ENCODE measurements at regions not wholly inside any gene's neighbourhood (a gene's known extent, or its start where the extent isn't known, plus 50 kb on each side); places are given as distances from the start of the nearest gene placed in this dataset.

DNA sequence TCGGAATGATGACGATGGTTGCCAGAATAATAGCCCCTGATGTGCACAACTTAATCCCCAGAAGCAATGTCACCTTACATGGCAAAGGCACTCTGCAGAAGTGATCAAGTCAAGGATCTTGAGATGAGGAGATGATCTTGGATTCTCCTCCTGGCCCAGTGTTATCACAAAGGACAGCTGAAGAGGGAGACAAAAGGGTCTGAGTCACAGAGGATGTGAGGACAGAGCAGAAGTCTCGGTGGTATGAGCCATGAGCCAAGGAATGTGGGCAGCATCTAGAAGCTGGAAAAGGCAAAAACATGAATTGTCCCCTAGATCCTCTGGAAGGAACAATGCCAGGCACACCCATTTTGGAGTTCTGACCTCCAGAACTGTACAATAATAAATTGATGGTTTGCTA is 358.5 kb downstream of the MYCN start:
- TF ChIP-seq EP300 (IDR thresholded peaks at IDR 0.05), result no peak
- TF ChIP-seq, protein P1, sequence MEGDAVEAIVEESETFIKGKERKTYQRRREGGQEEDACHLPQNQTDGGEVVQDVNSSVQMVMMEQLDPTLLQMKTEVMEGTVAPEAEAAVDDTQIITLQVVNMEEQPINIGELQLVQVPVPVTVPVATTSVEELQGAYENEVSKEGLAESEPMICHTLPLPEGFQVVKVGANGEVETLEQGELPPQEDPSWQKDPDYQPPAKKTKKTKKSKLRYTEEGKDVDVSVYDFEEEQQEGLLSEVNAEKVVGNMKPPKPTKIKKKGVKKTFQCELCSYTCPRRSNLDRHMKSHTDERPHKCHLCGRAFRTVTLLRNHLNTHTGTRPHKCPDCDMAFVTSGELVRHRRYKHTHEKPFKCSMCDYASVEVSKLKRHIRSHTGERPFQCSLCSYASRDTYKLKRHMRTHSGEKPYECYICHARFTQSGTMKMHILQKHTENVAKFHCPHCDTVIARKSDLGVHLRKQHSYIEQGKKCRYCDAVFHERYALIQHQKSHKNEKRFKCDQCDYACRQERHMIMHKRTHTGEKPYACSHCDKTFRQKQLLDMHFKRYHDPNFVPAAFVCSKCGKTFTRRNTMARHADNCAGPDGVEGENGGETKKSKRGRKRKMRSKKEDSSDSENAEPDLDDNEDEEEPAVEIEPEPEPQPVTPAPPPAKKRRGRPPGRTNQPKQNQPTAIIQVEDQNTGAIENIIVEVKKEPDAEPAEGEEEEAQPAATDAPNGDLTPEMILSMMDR (IDR thresholded peaks at IDR 0.05), result no peak
- no peak for TF ChIP-seq POLR2A (IDR thresholded peaks at IDR 0.05)
- TF ChIP-seq POLR2AphosphoS5 (IDR thresholded peaks at IDR 0.05), result no peak
- no peaks in the 10 kb centered on the region for H3K36me3 ChIP-seq
- H3K9me3 ChIP-seq, result no peaks in the 10 kb centered on the region
- no peak overlapping the region for H3K27ac ChIP-seq
- peaks cover 11% of the 10 kb centered on the region for H3K27me3 ChIP-seq
- no peaks in the 10 kb centered on the region for H3K4me1 ChIP-seq
- H3K4me3 ChIP-seq, result no peak overlapping the region
- WGBS, 2 donors (ENCODE audit: low coverage in 1 of 2), result 84 to 87% methylated on average over 3 of the region's 3 CpGs
- ATAC-seq, result no peak

DNA sequence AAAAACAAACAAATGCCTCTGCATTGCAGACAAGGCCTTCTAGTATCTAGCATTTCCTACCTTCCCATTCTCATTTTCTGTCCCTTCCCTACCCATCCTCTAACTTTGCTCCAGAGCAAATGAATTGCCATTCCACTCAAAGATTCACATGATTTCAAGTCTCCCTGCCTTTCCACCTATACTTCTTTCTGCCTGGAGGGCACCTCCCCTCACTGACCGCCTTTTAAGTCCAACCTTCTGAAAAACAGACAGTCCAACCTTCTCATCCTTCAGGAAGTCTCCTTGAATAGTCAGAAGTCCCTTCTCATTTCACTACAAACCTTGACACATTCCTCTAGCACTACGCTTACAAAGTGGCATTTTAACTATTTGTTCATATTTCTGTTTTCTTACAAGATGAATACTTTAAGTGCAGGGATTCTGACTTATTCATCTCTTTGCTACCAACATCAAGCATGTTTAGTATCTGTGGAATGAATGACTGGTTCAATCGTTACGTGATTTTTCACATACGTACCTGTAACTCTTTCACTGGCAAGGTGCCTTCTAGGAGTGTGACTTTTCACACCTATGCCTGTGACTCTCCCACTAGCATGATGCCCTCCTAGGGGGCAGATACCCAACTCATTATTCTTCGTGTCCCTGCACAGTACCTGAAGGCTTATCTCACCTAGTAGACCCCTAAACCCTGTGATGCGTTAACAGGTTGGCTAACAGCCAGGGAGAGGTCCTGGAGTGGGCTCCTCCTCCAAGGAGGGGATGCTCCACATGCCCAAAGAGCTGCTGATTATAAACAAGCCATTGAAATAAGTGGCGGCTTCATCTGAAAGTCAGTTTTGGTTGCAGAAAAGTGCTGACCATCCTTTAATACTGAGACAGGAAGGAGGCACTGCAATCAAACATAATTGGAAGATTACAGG is 356.2 kb downstream of the MYCN start:
- Histone ChIP-seq H3K27me3 (peaks cover 2% of the 10 kb centered on the region), H3K36me3 (no peaks in the 10 kb centered on the region), H3K27ac (no peak overlapping the region), H3K4me1 (no peaks in the 10 kb centered on the region), H3K4me3 (no peak overlapping the region), H3K9me3 (no peaks in the 10 kb centered on the region)
- WGBS, 2 donors (ENCODE audit: low coverage in 1 of 2), result 67 to 71% methylated on average over 7 to 8 of the region's 8 CpGs
- TF ChIP-seq POLR2AphosphoS5 (IDR thresholded peaks at IDR 0.05) (no peak), EP300 (IDR thresholded peaks at IDR 0.05) (no peak), POLR2A (IDR thresholded peaks at IDR 0.05) (no peak)
- ATAC-seq, result no peak

DNA sequence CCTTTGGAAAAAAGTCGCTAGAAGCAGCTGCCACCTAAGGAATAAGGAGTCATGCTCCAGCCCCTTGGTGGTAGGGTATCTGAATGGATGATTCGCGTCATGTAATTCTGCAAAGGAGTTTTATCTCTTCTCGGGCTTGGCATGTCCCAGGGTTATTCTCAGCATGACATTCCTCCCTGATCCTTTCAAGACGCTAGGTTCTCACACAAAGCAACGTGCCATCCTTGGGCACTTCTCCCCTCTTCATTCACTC is 355.6 kb downstream of the MYCN start:
- no peak overlapping the region for H3K27ac ChIP-seq
- 67 to 70% methylated on average over 3 to 6 of the region's 6 CpGs for WGBS, 2 donors (ENCODE audit: low coverage in 1 of 2)

GRCh38 chr2:16294791-16295190 is 354.4 kb downstream of the MYCN start:
- H3K27me3 ChIP-seq, result no peaks in the 10 kb centered on the region
- no peak overlapping the region for H3K4me3 ChIP-seq
- no peak for TF ChIP-seq POLR2AphosphoS5 (IDR thresholded peaks at IDR 0.05)
- TF ChIP-seq POLR2A (IDR thresholded peaks at IDR 0.05), result no peak
- TF ChIP-seq, protein P1 (IDR thresholded peaks at IDR 0.05), result no peak
- TF ChIP-seq EP300 (IDR thresholded peaks at IDR 0.05), result no peak
- WGBS, 2 donors (ENCODE audit: low coverage in 1 of 2), result 71 to 89% methylated on average over 4 to 7 of the region's 7 CpGs
- no peaks in the 10 kb centered on the region for H3K4me1 ChIP-seq
- H3K36me3 ChIP-seq, result no peaks in the 10 kb centered on the region
- H3K27ac ChIP-seq, result no peak overlapping the region
- no peak for ATAC-seq
- H3K9me3 ChIP-seq, result no peaks in the 10 kb centered on the region

More for the DNA sequence above, 355.6 kb downstream of the MYCN start:
- no peak for ATAC-seq
- no peak for TF ChIP-seq EP300 (IDR thresholded peaks at IDR 0.05)
- H3K4me1 ChIP-seq, result no peaks in the 10 kb centered on the region
- no peaks in the 10 kb centered on the region for H3K27me3 ChIP-seq
- no peaks in the 10 kb centered on the region for H3K9me3 ChIP-seq
- no peak overlapping the region for H3K4me3 ChIP-seq
- H3K36me3 ChIP-seq, result no peaks in the 10 kb centered on the region

DNA sequence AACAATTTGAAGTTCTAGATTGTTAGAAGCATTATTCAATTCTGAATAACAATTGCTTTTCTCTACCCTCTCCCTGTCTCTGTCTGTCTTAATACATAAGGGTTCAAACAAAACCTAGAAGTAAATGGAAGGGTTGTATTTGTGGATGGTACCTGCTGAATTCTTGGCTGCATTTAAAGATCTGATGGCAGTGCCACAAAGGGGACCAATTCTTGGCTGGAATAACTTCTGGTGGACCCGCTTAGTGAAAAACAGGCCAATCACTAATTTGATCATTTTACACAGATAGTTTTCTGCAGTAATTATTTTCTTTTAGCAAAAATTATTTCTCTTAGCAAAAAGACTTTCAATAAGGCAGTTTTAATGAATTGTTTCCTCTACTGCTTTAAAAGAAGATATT is 353.5 kb downstream of the MYCN start:
- H3K27me3 ChIP-seq, result no peaks in the 10 kb centered on the region
- 80 to 91% methylated on average over 1 of the region's 1 CpG for whole genome bisulfite sequencing, 2 donors (ENCODE audit: low coverage in 1 of 2)
- no peaks in the 10 kb centered on the region for H3K36me3 ChIP-seq
- H3K4me1 ChIP-seq, result no peaks in the 10 kb centered on the region
- no peak for ATAC-seq
- H3K27ac ChIP-seq, result no peak overlapping the region
- H3K9me3 ChIP-seq, result no peaks in the 10 kb centered on the region
- TF ChIP-seq POLR2AphosphoS5 (IDR thresholded peaks at IDR 0.05), result no peak
- TF ChIP-seq EP300 (IDR thresholded peaks at IDR 0.05), result no peak
- TF ChIP-seq POLR2A (IDR thresholded peaks at IDR 0.05), result no peak
- TF ChIP-seq, protein P1 (IDR thresholded peaks at IDR 0.05), result no peak
- H3K4me3 ChIP-seq, result no peak overlapping the region

GRCh38 chr2:16293398-16293797 is 353.0 kb downstream of the MYCN start:
- H3K9me3 ChIP-seq, result no peaks in the 10 kb centered on the region
- H3K4me1 ChIP-seq, result no peaks in the 10 kb centered on the region
- no peaks in the 10 kb centered on the region for H3K27me3 ChIP-seq
- no peak for ATAC-seq
- no peak overlapping the region for H3K4me3 ChIP-seq
- no peak for TF ChIP-seq POLR2A (IDR thresholded peaks at IDR 0.05)
- TF ChIP-seq, protein P1 (IDR thresholded peaks at IDR 0.05), result no peak
- no peak for TF ChIP-seq EP300 (IDR thresholded peaks at IDR 0.05)
- no peak for TF ChIP-seq POLR2AphosphoS5 (IDR thresholded peaks at IDR 0.05)
- H3K36me3 ChIP-seq, result no peaks in the 10 kb centered on the region
- no peak overlapping the region for H3K27ac ChIP-seq
- WGBS, 2 donors (ENCODE audit: low coverage in 1 of 2), result 13 to 38% methylated on average over 4 to 6 of the region's 6 CpGs

Data from gastroesophageal sphincter (tissue), 4 donors.